ENCODE measurements at regions not wholly inside any gene's neighbourhood (a gene's known extent, or its start where the extent isn't known, plus 50 kb on each side); places are given as distances from the start of the nearest gene placed in this dataset.
A peak's percentile ranks its signal among the peaks of the same experiment; 100 is the strongest.

DNA sequence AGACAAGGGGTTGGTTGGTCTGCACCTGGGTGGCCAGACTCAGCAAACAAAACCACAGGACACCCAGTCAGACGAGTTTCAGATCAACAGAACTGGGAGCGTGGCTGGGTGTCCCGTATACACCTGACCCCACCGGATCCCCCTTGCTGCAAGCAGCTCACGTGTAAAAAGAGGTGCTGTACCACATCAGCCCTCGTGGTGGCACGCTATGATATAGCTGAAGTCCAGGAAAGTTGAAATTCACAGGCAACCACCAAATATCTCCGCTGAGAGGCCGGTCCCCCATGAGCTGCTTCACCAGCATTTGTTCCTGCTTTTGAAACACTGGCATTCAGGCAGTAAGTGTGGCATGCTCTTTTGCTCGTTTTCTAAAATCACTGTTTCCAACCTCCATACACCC lies 92.3 kb downstream of the TUBA3C start:
- no peak overlapping the region for H3K27ac Mint-ChIP-seq
- H3K9me3 Mint-ChIP-seq: peaks cover 64% of the 10 kb centered on the region
- no peak for DNase-seq
- H3K4me3 Mint-ChIP-seq: no peak overlapping the region
- TF ChIP-seq, protein P1, sequence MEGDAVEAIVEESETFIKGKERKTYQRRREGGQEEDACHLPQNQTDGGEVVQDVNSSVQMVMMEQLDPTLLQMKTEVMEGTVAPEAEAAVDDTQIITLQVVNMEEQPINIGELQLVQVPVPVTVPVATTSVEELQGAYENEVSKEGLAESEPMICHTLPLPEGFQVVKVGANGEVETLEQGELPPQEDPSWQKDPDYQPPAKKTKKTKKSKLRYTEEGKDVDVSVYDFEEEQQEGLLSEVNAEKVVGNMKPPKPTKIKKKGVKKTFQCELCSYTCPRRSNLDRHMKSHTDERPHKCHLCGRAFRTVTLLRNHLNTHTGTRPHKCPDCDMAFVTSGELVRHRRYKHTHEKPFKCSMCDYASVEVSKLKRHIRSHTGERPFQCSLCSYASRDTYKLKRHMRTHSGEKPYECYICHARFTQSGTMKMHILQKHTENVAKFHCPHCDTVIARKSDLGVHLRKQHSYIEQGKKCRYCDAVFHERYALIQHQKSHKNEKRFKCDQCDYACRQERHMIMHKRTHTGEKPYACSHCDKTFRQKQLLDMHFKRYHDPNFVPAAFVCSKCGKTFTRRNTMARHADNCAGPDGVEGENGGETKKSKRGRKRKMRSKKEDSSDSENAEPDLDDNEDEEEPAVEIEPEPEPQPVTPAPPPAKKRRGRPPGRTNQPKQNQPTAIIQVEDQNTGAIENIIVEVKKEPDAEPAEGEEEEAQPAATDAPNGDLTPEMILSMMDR (IDR thresholded peaks at IDR 0.05): 0 out of 2 replicates have a peak, but pooled peaks have one; percentile 16
- H3K36me3 Mint-ChIP-seq (ENCODE audit: low read depth): peaks cover 10% of the 10 kb centered on the region; the same call in 1 of the 2 replicates
- no peaks in the 10 kb centered on the region; the same call in 1 of the 2 replicates for H3K27me3 Mint-ChIP-seq (ENCODE audit: insufficient read depth)
- no peaks in the 10 kb centered on the region for H3K4me1 Mint-ChIP-seq (ENCODE audit: low read depth)

DNA sequence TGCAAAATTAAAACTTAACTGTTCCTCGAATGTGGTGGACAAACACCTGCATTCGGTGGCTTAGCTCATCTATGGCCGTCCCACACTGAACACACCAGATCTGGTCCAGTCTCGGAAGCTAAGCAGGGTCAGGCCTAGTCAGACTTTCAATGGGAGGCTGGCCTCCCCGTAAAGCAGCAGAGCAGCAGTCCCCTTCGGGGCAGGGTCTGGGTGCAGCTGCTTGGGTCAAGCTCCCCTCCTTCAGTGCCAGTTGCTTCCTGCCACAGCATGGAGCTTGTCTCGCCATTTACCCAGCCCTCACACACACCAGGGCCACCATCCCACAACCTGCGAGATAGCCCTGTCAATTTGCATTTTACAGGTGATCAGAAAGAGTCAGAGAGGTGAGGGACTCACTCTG lies 93.2 kb downstream of the TUBA3C start:
- TF ChIP-seq, protein P1 (IDR thresholded peaks at IDR 0.05): no peak
- Mint-ChIP-seq H3K4me1 (ENCODE audit: low read depth) (no peaks in the 10 kb centered on the region), H3K36me3 (ENCODE audit: low read depth) (peaks cover 10% of the 10 kb centered on the region; the same call in 1 of the 2 replicates), H3K27ac (no peak overlapping the region), H3K9me3 (peaks cover 71% of the 10 kb centered on the region), H3K4me3 (no peak overlapping the region), H3K27me3 (ENCODE audit: insufficient read depth) (no peaks in the 10 kb centered on the region; the same call in 1 of the 2 replicates)
- no peak for DNase-seq

DNA sequence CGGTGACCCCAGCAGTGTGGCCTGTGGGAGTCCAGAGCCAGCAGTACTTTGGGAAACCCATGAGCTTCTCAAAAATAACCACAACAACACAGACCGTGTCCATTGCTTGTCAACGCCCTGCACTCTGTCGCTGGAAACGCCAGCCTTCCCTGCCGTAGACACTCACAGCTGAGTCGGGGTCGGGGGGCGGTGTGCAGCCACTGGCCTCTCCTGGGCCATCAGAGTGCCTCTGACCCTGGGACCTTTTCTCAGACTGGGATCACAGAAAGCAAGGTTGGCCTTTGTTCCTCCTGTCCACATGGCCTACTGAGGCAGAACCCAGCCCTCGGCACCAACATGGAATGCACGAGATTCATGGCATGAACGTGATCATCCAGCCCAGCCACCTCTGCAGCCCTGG lies 95.7 kb downstream of the TUBA3C start:
- H3K4me1 Mint-ChIP-seq (ENCODE audit: low read depth): no peaks in the 10 kb centered on the region
- peaks cover 79% of the 10 kb centered on the region for H3K9me3 Mint-ChIP-seq
- DNase-seq: no peak
- no peak overlapping the region for H3K4me3 Mint-ChIP-seq
- no peaks in the 10 kb centered on the region; the same call in 1 of the 2 replicates for H3K27me3 Mint-ChIP-seq (ENCODE audit: insufficient read depth)
- H3K36me3 Mint-ChIP-seq (ENCODE audit: low read depth): peaks cover 15% of the 10 kb centered on the region; the same call in 1 of the 2 replicates
- TF ChIP-seq, protein P1 (IDR thresholded peaks at IDR 0.05): no peak
- H3K27ac Mint-ChIP-seq: no peak overlapping the region

DNA sequence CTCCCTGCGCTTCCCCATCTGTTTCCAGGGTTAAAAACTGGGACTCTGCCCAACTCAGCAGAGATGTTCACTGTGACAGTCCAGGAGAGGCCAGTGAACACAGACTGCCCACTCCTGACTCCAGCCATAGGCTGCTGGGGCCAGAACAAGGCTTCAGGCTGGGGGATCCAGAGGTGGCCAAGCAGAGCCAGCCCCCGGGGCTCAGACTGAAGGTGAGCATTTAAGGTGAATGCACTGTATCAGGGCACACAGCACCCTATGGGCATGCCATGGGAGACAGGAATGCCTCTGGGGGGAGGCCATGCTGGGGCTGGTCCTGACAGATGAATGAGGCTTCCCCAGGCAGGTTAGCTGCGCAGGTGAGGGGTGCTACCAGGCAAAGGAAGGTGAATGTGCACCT lies 96.4 kb downstream of the TUBA3C start:
- Mint-ChIP-seq H3K36me3 (ENCODE audit: low read depth) (peaks cover 15% of the 10 kb centered on the region; the same call in 1 of the 2 replicates), H3K27me3 (ENCODE audit: insufficient read depth) (no peaks in the 10 kb centered on the region; the same call in 1 of the 2 replicates), H3K27ac (no peak overlapping the region), H3K9me3 (peaks cover 84% of the 10 kb centered on the region), H3K4me3 (no peak overlapping the region), H3K4me1 (ENCODE audit: low read depth) (no peaks in the 10 kb centered on the region)
- TF ChIP-seq, protein P1 (IDR thresholded peaks at IDR 0.05): no peak
- DNase-seq: no peak

DNA sequence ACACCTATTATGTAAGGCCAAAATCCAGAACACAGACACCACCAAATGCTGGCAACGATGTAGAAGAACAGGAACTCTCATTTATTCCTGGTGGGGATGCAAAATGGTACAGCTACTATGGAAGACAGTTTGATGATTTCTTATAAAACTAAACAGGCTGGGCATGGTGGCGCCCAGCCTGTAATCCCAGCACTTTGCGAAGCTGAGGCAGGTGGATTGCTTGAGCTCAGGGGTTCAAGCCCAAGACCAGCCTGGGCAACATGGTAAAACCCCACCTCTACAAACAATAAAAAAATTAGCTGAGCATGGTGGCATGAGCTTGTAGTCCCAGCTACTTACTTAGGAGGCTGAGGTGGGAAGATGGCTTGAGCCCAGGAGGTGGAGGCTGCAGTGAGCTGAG lies 98.3 kb downstream of the TUBA3C start:
- peaks cover 82% of the 10 kb centered on the region for H3K9me3 Mint-ChIP-seq
- no peak overlapping the region for H3K27ac Mint-ChIP-seq
- peaks cover 5% of the 10 kb centered on the region; the same call in 1 of the 2 replicates for H3K36me3 Mint-ChIP-seq (ENCODE audit: low read depth)
- no peaks in the 10 kb centered on the region for H3K4me1 Mint-ChIP-seq (ENCODE audit: low read depth)
- H3K27me3 Mint-ChIP-seq (ENCODE audit: insufficient read depth): no peaks in the 10 kb centered on the region; the same call in 1 of the 2 replicates
- no peak for DNase-seq
- TF ChIP-seq, protein P1 (IDR thresholded peaks at IDR 0.05): no peak
- H3K4me3 Mint-ChIP-seq: no peak overlapping the region
